Sigmoid colon (tissue), 4 donors: ENCODE measurements at regions not wholly inside any gene's neighbourhood (a gene's known extent, or its start where the extent isn't known, plus 50 kb on each side); places are given as distances from the start of the nearest gene placed in this dataset.

Experiments
- CTCF ChIP-seq, 4 experiments: fragments of 450-650 bp in 3 of 4; fragments of 200-600 bp in 1 of 4; IDR thresholded peaks; one replicate each; pipeline ENCODE4 v1.5.1; 2016 to 2019; ENCODE audit warnings: antibody characterized with exemption in 4 of 4, mild to moderate bottlenecking in 3 of 4, moderate library complexity in 2 of 4
- EP300 ChIP-seq, 4 donors: sonication (generic); formaldehyde crosslinking; IDR thresholded peaks; one replicate each; pipeline ENCODE4 v1.6.1; 2017; ENCODE audit warnings: antibody characterized with exemption in 4 of 4
- POLR2A ChIP-seq, 2 donors: fragments of 450-650 bp; IDR thresholded peaks; one replicate each; pipeline ENCODE4 v1.6.1; 2016; ENCODE audit warnings: antibody characterized with exemption in 2 of 2, mild to moderate bottlenecking in 2 of 2, moderate library complexity in 2 of 2
- POLR2AphosphoS5 ChIP-seq, 4 donors: sonication (generic); formaldehyde crosslinking; IDR thresholded peaks; one replicate each; pipeline ENCODE4 v1.6.1; 2017; ENCODE audit warnings: antibody characterized with exemption in 4 of 4

GRCh38 chr2:184004289-184004947 is 593.9 kb upstream of the ZNF804A start:
- TF ChIP-seq POLR2AphosphoS5 (IDR thresholded peaks at IDR 0.05) (no peak), CTCF (IDR thresholded peaks at IDR 0.05) (no peak), POLR2A (IDR thresholded peaks at IDR 0.05) (no peak), EP300 (IDR thresholded peaks at IDR 0.05) (no peak)
